NB4 (cell line): ENCODE measurements at regions not wholly inside any gene's neighbourhood (a gene's known extent, or its start where the extent isn't known, plus 50 kb on each side); places are given as distances from the start of the nearest gene placed in this dataset.

Source experiments
- CTCF ChIP-seq: IDR thresholded peaks from one replicate; pipeline ENCODE4 v1.5.1; 2012; ENCODE audit warnings: low read depth, low read length
- POLR2A ChIP-seq: IDR thresholded peaks from 2 replicates; pipeline ENCODE4 v1.6.1; 2011; ENCODE audit warnings: mild to moderate bottlenecking; ENCODE audit not compliant: insufficient read length; ENCODE audit errors: extremely low read depth

DNA sequence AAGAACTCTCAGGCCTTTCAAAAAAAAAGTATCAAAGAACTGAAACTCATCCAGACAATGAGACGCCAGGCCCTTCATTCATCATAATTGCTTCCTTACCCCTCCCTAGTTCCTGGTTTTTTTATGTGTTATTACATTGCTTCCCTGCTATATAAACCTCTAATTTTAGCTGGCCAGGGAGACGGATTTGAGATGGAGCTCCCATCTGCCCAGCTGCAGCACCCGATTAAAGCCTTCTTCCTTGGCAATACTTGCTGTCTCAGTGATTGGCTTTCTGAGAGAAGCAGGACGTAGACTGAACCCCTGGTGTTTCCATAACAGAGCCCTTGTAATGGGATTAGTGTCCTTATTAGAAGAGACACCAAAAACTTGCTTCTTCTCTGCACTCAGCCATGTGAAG is 62.4 kb downstream of the BARX1 start:
- TF ChIP-seq CTCF = no peak
- TF ChIP-seq POLR2A = no peak
